ENCODE measurements at regions not wholly inside any gene's neighbourhood (a gene's known extent, or its start where the extent isn't known, plus 50 kb on each side); places are given as distances from the start of the nearest gene placed in this dataset.

DNA sequence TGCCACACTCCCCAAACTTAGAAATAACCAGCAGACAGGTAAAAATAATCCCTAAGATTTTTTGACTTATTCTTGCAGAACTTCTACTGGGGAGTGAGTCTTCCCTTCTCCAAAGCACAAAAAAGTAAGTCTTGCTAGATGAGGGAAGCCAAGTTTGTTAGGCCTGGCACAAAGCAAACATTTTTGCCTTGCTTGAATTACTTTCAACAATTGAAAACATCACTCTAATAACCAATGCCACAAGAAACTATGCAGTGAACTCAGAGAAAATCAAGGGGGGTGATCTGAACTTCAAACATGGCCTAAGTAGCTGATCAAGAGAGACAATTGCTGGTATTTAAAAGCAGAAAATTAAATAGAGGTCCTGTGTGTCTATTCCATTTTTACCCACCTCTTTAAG, 123.6 kb upstream of the SLC1A3 start:
- TF ChIP-seq POLR2A (IDR thresholded peaks at IDR 0.05), result no peak
- TF ChIP-seq, protein P1, sequence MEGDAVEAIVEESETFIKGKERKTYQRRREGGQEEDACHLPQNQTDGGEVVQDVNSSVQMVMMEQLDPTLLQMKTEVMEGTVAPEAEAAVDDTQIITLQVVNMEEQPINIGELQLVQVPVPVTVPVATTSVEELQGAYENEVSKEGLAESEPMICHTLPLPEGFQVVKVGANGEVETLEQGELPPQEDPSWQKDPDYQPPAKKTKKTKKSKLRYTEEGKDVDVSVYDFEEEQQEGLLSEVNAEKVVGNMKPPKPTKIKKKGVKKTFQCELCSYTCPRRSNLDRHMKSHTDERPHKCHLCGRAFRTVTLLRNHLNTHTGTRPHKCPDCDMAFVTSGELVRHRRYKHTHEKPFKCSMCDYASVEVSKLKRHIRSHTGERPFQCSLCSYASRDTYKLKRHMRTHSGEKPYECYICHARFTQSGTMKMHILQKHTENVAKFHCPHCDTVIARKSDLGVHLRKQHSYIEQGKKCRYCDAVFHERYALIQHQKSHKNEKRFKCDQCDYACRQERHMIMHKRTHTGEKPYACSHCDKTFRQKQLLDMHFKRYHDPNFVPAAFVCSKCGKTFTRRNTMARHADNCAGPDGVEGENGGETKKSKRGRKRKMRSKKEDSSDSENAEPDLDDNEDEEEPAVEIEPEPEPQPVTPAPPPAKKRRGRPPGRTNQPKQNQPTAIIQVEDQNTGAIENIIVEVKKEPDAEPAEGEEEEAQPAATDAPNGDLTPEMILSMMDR (IDR thresholded peaks at IDR 0.05), result no peak

All from uterus (tissue), 2 donors.